ENCODE measurements at regions not wholly inside any gene's neighbourhood (a gene's known extent, or its start where the extent isn't known, plus 50 kb on each side); places are given as distances from the start of the nearest gene placed in this dataset.
"Not testable (repeated sequence)": the region's sequence is repeated elsewhere in the genome, so short reads cannot be mapped to it uniquely, and the experiment has no call there.

DNA sequence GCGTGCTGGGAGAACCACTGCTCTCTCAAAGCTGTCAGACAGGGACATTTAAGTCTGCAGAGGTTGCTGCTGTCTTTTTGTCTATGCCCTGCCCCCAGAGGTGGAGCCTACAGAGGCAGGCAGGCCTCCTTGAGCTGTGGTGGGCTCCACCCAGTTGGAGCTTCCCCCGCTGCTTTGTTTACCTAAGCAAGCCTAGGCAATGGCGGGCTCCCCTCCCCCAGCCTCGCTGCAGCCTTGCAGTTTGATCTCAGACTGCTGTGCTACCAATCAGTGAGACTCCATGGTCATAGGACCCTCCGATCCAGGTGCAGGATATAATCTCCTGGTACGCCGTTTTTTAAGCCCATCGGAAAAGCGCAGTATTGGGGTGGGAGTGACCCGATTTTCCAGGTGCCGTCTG, 110.4 kb upstream of the SPRED1 start:
- H3K9me3 ChIP-seq; H2AFZ ChIP-seq (ENCODE audit: low read depth); H3K4me3 ChIP-seq (ENCODE audit: low read depth in 2 of 2, low read length in 1 of 2); H3K36me3 ChIP-seq (replicated peaks in 1 of 2; ENCODE audit: control insufficient read depth in 1 of 2, insufficient read depth in 2 of 2, low read length in 1 of 2); POLR2A ChIA-PET; H3K4me2 ChIP-seq; H3K9ac ChIP-seq; H3K27ac ChIP-seq (ENCODE audit: low read depth in 2 of 2, low read length in 1 of 2); DNase-seq; H3K79me2 ChIP-seq (ENCODE audit: insufficient read depth); H3K9me2 ChIP-seq; H3K4me1 ChIP-seq (ENCODE audit: control insufficient read depth in 1 of 2, insufficient read depth in 2 of 2, low read depth in 1 of 2, low read length in 1 of 2); H3F3A ChIP-seq (replicated peaks; ENCODE audit: insufficient read depth); H3K27me3 ChIP-seq (ENCODE audit: insufficient read depth); H4K20me1 ChIP-seq (ENCODE audit: insufficient read depth): not testable (repeated sequence)
- CTCF ChIA-PET = interaction anchor here (0.7 kb wide), 1 partner anchor 28 kb away, joined by 3 read pairs; no protein-coding TSS in a partner anchor
- WGBS (ENCODE audit: low lambda C conversion rate) = 70% methylated on average over 6 of the region's 11 CpGs

DNA sequence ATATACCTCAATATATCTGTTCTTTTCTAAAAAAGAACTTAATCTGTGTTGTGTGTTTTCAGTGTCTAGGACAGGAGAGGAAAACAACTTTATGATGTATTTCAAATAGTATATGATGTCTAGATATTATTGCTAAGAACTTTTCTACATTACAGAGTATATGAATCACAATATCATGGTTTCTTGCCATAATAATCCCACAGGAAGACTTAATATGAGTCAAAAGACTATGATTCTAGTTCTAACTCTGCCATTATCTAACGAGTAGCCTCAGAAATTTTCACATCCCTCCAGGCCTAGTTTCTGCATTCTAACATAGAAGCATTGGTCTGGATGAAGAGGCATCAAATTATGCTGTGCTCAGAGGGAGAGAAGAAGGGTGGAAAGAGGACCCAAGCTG, 107.7 kb upstream of the SPRED1 start:
- Histone ChIP-seq H3K4me1 (ENCODE audit: control insufficient read depth in 1 of 2, insufficient read depth in 2 of 2, low read depth in 1 of 2, low read length in 1 of 2) (no peaks in the 10 kb centered on the region), H3F3A (replicated peaks; ENCODE audit: insufficient read depth) (no peaks in the 10 kb centered on the region), H3K36me3 (replicated peaks in 1 of 2; ENCODE audit: control insufficient read depth in 1 of 2, insufficient read depth in 2 of 2, low read length in 1 of 2) (no peaks in the 10 kb centered on the region), H3K27ac (ENCODE audit: low read depth in 2 of 2, low read length in 1 of 2) (no peak overlapping the region; a peak in 1 of 4 replicates), H3K9me3 (no peaks in the 10 kb centered on the region), H3K79me2 (ENCODE audit: insufficient read depth) (no peaks in the 10 kb centered on the region), H4K20me1 (ENCODE audit: insufficient read depth) (no peaks in the 10 kb centered on the region), H3K9ac (no peak overlapping the region), H3K9me2 (no peaks in the 10 kb centered on the region), H3K4me3 (ENCODE audit: low read depth in 2 of 2, low read length in 1 of 2) (no peak overlapping the region), H2AFZ (ENCODE audit: low read depth) (peak overlapping the region; percentile 36; the same call in 1 of the 2 replicates), H3K27me3 (ENCODE audit: insufficient read depth) (no peaks in the 10 kb centered on the region), H3K4me2 (no peak overlapping the region)
- ChIA-PET CTCF (no interaction called here), POLR2A (no interaction called here)
- TF ChIP-seq, protein P1, sequence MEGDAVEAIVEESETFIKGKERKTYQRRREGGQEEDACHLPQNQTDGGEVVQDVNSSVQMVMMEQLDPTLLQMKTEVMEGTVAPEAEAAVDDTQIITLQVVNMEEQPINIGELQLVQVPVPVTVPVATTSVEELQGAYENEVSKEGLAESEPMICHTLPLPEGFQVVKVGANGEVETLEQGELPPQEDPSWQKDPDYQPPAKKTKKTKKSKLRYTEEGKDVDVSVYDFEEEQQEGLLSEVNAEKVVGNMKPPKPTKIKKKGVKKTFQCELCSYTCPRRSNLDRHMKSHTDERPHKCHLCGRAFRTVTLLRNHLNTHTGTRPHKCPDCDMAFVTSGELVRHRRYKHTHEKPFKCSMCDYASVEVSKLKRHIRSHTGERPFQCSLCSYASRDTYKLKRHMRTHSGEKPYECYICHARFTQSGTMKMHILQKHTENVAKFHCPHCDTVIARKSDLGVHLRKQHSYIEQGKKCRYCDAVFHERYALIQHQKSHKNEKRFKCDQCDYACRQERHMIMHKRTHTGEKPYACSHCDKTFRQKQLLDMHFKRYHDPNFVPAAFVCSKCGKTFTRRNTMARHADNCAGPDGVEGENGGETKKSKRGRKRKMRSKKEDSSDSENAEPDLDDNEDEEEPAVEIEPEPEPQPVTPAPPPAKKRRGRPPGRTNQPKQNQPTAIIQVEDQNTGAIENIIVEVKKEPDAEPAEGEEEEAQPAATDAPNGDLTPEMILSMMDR (IDR thresholded peaks at IDR 0.05) = no peak
- TF ChIP-seq, protein P2, sequence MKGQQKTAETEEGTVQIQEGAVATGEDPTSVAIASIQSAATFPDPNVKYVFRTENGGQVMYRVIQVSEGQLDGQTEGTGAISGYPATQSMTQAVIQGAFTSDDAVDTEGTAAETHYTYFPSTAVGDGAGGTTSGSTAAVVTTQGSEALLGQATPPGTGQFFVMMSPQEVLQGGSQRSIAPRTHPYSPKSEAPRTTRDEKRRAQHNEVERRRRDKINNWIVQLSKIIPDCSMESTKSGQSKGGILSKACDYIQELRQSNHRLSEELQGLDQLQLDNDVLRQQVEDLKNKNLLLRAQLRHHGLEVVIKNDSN (IDR thresholded peaks at IDR 0.05; ENCODE audit: borderline replicate concordance, low read depth) = no peak
- TF ChIP-seq RCOR1 (IDR thresholded peaks at IDR 0.05; ENCODE audit: low read length) = no peak
- WGBS (ENCODE audit: low lambda C conversion rate) = 40% methylated on average over 1 of the region's 1 CpG
- DNase-seq = no peak

DNA sequence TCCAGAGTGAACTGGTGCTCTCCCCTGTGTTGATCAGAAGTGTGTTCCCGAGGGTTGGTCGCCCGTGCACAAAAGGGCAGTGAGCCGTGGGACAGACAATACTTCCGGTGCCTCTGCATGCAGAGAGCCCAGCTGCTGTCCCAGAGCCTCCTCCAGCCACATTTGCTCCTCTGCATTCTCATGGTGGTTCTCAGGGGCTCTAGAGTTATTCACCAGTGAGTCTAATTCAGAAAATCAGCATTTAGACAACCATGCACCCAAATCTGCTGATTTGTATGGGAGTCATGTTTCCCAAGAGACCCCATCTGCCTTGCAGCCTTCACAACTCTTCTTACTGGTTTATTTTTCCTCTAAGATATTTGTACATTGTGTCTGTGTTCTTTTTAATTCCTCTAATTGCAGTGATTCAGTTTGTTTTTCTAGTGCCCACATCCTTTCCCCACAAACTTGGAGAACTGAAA, 107.0 kb upstream of the SPRED1 start:
- H3K27me3 ChIP-seq (ENCODE audit: insufficient read depth) = no peaks in the 10 kb centered on the region
- H2AFZ ChIP-seq (ENCODE audit: low read depth) = no peak overlapping the region; the same call in 1 of the 2 replicates
- H3K4me2 ChIP-seq = no peak overlapping the region
- no peak overlapping the region for H3K4me3 ChIP-seq (ENCODE audit: low read depth in 2 of 2, low read length in 1 of 2)
- no peaks in the 10 kb centered on the region for H3F3A ChIP-seq (replicated peaks; ENCODE audit: insufficient read depth)
- H3K36me3 ChIP-seq (replicated peaks in 1 of 2; ENCODE audit: control insufficient read depth in 1 of 2, insufficient read depth in 2 of 2, low read length in 1 of 2) = no peaks in the 10 kb centered on the region
- H3K27ac ChIP-seq (ENCODE audit: low read depth in 2 of 2, low read length in 1 of 2) = no peak overlapping the region
- no peaks in the 10 kb centered on the region for H4K20me1 ChIP-seq (ENCODE audit: insufficient read depth)
- no peaks in the 10 kb centered on the region for H3K9me2 ChIP-seq
- H3K79me2 ChIP-seq (ENCODE audit: insufficient read depth) = no peaks in the 10 kb centered on the region
- H3K9ac ChIP-seq = no peak overlapping the region
- DNase-seq = no peak
- POLR2A ChIA-PET = no interaction called here
- CTCF ChIA-PET = no interaction called here
- H3K4me1 ChIP-seq (ENCODE audit: control insufficient read depth in 1 of 2, insufficient read depth in 2 of 2, low read depth in 1 of 2, low read length in 1 of 2) = no peaks in the 10 kb centered on the region
- no peaks in the 10 kb centered on the region for H3K9me3 ChIP-seq
- 80% methylated on average over 1 of the region's 5 CpGs for WGBS (ENCODE audit: low lambda C conversion rate)
- no peak for TF ChIP-seq RXRA (IDR thresholded peaks at IDR 0.05; ENCODE audit: borderline replicate concordance, low read depth)
- no peak for TF ChIP-seq SMC3 (IDR thresholded peaks at IDR 0.05; ENCODE audit: low read depth, low read length)
- TF ChIP-seq, protein P3, sequence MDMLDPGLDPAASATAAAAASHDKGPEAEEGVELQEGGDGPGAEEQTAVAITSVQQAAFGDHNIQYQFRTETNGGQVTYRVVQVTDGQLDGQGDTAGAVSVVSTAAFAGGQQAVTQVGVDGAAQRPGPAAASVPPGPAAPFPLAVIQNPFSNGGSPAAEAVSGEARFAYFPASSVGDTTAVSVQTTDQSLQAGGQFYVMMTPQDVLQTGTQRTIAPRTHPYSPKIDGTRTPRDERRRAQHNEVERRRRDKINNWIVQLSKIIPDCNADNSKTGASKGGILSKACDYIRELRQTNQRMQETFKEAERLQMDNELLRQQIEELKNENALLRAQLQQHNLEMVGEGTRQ (IDR thresholded peaks at IDR 0.05; ENCODE audit: borderline replicate concordance, low read depth, low read length) = no peak
- no peak for TF ChIP-seq SIN3A (IDR thresholded peaks at IDR 0.05; ENCODE audit: borderline replicate concordance, low read depth, low read length)
- TF ChIP-seq FOXM1 (IDR thresholded peaks at IDR 0.05; ENCODE audit: low read depth) = no peak
- TF ChIP-seq GABPA (IDR thresholded peaks at IDR 0.05; ENCODE audit: low read depth) = no peak
- no peak for TF ChIP-seq YY1 (IDR thresholded peaks at IDR 0.05; ENCODE audit: low read depth)
- TF ChIP-seq, protein P1 (IDR thresholded peaks at IDR 0.05) = no peak
- TF ChIP-seq EZH2phosphoT487 (IDR thresholded peaks at IDR 0.05; ENCODE audit: borderline replicate concordance, low read depth) = no peak
- TF ChIP-seq, protein P4, sequence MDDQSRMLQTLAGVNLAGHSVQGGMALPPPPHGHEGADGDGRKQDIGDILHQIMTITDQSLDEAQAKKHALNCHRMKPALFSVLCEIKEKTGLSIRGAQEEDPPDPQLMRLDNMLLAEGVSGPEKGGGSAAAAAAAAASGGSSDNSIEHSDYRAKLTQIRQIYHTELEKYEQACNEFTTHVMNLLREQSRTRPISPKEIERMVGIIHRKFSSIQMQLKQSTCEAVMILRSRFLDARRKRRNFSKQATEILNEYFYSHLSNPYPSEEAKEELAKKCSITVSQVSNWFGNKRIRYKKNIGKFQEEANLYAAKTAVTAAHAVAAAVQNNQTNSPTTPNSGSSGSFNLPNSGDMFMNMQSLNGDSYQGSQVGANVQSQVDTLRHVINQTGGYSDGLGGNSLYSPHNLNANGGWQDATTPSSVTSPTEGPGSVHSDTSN (IDR thresholded peaks at IDR 0.05) = no peak
- TF ChIP-seq CHD2 (IDR thresholded peaks at IDR 0.05; ENCODE audit: low read length, partially characterized antibody) = no peak
- no peak for TF ChIP-seq NFIC (IDR thresholded peaks at IDR 0.05; ENCODE audit: borderline replicate concordance)
- no peak for TF ChIP-seq MXI1 (IDR thresholded peaks at IDR 0.05; ENCODE audit: low read depth, low read length)
- TF ChIP-seq FOSL2 (IDR thresholded peaks at IDR 0.05; ENCODE audit: borderline replicate concordance, low read depth) = no peak

Measured in SK-N-SH (cell line).